ENCODE measurements at regions not wholly inside any gene's neighbourhood (a gene's known extent, or its start where the extent isn't known, plus 50 kb on each side); places are given as distances from the start of the nearest gene placed in this dataset.

- H3K4me2 ChIP-seq (ENCODE audit: insufficient read depth, low read length) = no peak overlapping the region
- no peaks in the 10 kb centered on the region for H3K4me1 ChIP-seq (ENCODE audit: insufficient read depth, low read length)
- no peaks in the 10 kb centered on the region for H3K36me3 ChIP-seq (ENCODE audit: insufficient read depth, low read length)
- H3K4me3 ChIP-seq (ENCODE audit: insufficient read depth, low read length) = no peak overlapping the region
- H3K27ac ChIP-seq (ENCODE audit: low read depth, low read length) = no peak overlapping the region
- no peak for DNase-seq (ENCODE audit: insufficient read length, low spot score, missing footprints)
- H3K27me3 ChIP-seq (ENCODE audit: insufficient read depth, low read length) = no peaks in the 10 kb centered on the region
- no peaks in the 10 kb centered on the region for H4K20me1 ChIP-seq (ENCODE audit: insufficient read depth, low read length)
- no peak overlapping the region for H2AFZ ChIP-seq (ENCODE audit: low read length)
- peaks cover 7% of the 10 kb centered on the region for H3K9me3 ChIP-seq (ENCODE audit: low read depth, low read length)
- no peak for TF ChIP-seq CTCF (IDR thresholded peaks at IDR 0.05; ENCODE audit: extremely low read depth, low read depth, low read length)
- H3K79me2 ChIP-seq (ENCODE audit: insufficient read depth, low read length) = no peaks in the 10 kb centered on the region
Observed at GRCh38 chr10:2650328-2650727, 417.0 kb upstream of the PFKP start.

- Histone ChIP-seq H3K4me1 (ENCODE audit: insufficient read depth, low read length) (no peaks in the 10 kb centered on the region), H3K36me3 (ENCODE audit: insufficient read depth, low read length) (no peaks in the 10 kb centered on the region), H3K4me2 (ENCODE audit: insufficient read depth, low read length) (no peak overlapping the region), H3K27ac (ENCODE audit: low read depth, low read length) (no peak overlapping the region), H3K27me3 (ENCODE audit: insufficient read depth, low read length) (no peaks in the 10 kb centered on the region), H4K20me1 (ENCODE audit: insufficient read depth, low read length) (no peaks in the 10 kb centered on the region), H3K79me2 (ENCODE audit: insufficient read depth, low read length) (no peaks in the 10 kb centered on the region), H3K4me3 (ENCODE audit: insufficient read depth, low read length) (no peak overlapping the region), H2AFZ (ENCODE audit: low read length) (no peak overlapping the region), H3K9me3 (ENCODE audit: low read depth, low read length) (peaks cover 6% of the 10 kb centered on the region)
- no peak for TF ChIP-seq CTCF (IDR thresholded peaks at IDR 0.05; ENCODE audit: extremely low read depth, low read depth, low read length)
- no peak for DNase-seq (ENCODE audit: insufficient read length, low spot score, missing footprints)
Observed at GRCh38 chr10:2641028-2641427, 426.3 kb upstream of the PFKP start.

- DNase-seq (ENCODE audit: insufficient read length, low spot score, missing footprints) = no peak
- peaks cover 3% of the 10 kb centered on the region for H3K9me3 ChIP-seq (ENCODE audit: low read depth, low read length)
- H3K36me3 ChIP-seq (ENCODE audit: insufficient read depth, low read length) = no peaks in the 10 kb centered on the region
- no peak overlapping the region for H3K27ac ChIP-seq (ENCODE audit: low read depth, low read length)
- H4K20me1 ChIP-seq (ENCODE audit: insufficient read depth, low read length) = no peaks in the 10 kb centered on the region
- no peak overlapping the region for H3K4me2 ChIP-seq (ENCODE audit: insufficient read depth, low read length)
- H3K79me2 ChIP-seq (ENCODE audit: insufficient read depth, low read length) = no peaks in the 10 kb centered on the region
- H3K4me3 ChIP-seq (ENCODE audit: insufficient read depth, low read length) = no peak overlapping the region
- no peaks in the 10 kb centered on the region for H3K27me3 ChIP-seq (ENCODE audit: insufficient read depth, low read length)
- no peaks in the 10 kb centered on the region for H3K4me1 ChIP-seq (ENCODE audit: insufficient read depth, low read length)
- H2AFZ ChIP-seq (ENCODE audit: low read length) = no peak overlapping the region
- no peak for TF ChIP-seq CTCF (IDR thresholded peaks at IDR 0.05; ENCODE audit: extremely low read depth, low read depth, low read length)
Observed at GRCh38 chr10:2633630-2634029, 433.7 kb upstream of the PFKP start.

GRCh38 chr10:2631557-2632205 is 435.7 kb upstream of the PFKP start:
- no peaks in the 10 kb centered on the region for H3K36me3 ChIP-seq (ENCODE audit: insufficient read depth, low read length)
- H3K27me3 ChIP-seq (ENCODE audit: insufficient read depth, low read length) = no peaks in the 10 kb centered on the region
- TF ChIP-seq CTCF (IDR thresholded peaks at IDR 0.05; ENCODE audit: extremely low read depth, low read depth, low read length) = no peak

More at GRCh38 chr10:2631557-2632205, 435.7 kb upstream of the PFKP start:
- Histone ChIP-seq H2AFZ (ENCODE audit: low read length) (no peak overlapping the region), H3K4me2 (ENCODE audit: insufficient read depth, low read length) (no peak overlapping the region), H4K20me1 (ENCODE audit: insufficient read depth, low read length) (no peaks in the 10 kb centered on the region), H3K4me3 (ENCODE audit: insufficient read depth, low read length) (no peak overlapping the region), H3K27ac (ENCODE audit: low read depth, low read length) (no peak overlapping the region), H3K79me2 (ENCODE audit: insufficient read depth, low read length) (no peaks in the 10 kb centered on the region), H3K9me3 (ENCODE audit: low read depth, low read length) (peaks cover 2% of the 10 kb centered on the region), H3K4me1 (ENCODE audit: insufficient read depth, low read length) (no peaks in the 10 kb centered on the region)
- DNase-seq (ENCODE audit: insufficient read length, low spot score, missing footprints) = no peak

Measured in osteoblast (primary cell).